HTR-8/SVneo (cell line): ENCODE measurements at regions not wholly inside any gene's neighbourhood (a gene's known extent, or its start where the extent isn't known, plus 50 kb on each side); places are given as distances from the start of the nearest gene placed in this dataset.

Experiments used
- DNase-seq: peaks from one replicate; pipeline ENCODE4 v3.0.0; 2011; ENCODE audit warnings: low spot score, mixed read lengths; ENCODE audit not compliant: insufficient read length
- FAIRE-seq: peaks from 2 replicates; lab custom pipeline; 2011; peaks lifted over from hg19 to GRCh38; lab: Jason Lieb, UNC

DNA sequence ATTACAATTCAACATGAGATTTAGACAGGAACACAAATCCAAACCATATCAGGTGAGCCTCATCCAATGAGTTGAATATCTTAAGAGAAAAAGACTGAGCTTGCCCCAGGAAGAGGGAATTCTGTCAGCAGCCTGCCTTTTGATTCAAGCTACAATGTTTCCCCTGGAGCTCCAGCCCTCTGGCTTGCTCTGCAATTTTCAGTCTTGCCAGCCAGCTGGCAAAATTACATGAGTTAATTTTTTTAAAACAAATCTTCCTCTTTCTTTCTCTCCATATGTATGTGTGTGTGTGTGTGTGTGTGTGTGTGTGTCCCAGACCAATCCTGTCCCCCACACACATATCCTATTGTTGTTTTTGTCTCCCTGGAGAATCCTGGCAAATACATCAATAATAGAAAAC is 313.2 kb downstream of the CDH10 start:
- FAIRE-seq (no peak), DNase-seq (no peak)

DNA sequence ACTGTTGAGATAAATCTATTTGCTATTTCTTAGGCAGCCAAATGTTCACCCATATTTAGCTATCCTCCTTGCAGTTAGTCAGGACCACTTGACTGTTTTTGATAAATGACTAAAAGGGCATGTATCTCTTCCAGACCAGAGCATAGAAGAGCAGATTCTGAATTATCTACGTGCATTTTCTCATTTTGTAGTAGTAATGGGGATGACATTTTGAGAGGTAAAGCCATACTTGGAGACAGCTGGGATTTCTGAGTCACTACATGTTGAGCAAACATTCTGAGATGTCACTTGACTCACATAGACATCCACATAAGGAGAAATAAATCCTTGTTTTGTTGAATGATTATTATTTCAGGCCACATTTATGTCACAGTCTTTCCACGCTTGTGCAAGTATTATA is 297.6 kb downstream of the CDH10 start:
- no peak for FAIRE-seq
- no peak for DNase-seq

GRCh38 chr5:24351285-24351684 is 293.5 kb downstream of the CDH10 start:
- no peak for DNase-seq
- no peak for FAIRE-seq

DNA sequence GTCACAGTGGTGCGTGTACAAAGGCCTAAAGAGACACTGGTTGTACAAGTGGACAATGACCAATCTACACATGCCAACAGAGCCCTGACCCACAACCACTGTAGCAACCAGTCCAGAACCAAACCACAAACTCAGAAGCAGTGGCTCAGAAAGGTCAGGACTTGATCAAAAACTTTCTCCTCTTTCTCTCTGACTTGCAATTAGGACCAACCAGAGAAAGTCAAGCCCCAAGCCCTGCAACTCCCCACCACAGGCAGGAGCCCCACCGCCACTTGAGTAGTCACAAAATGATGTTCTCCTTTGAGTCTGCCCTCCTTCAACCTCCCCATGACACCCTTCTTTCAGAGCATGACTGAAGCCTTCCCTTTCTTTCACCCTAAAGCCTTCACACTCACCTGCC is 291.8 kb downstream of the CDH10 start:
- FAIRE-seq (peak; percentile 42), DNase-seq (no peak)

GRCh38 chr5:24353611-24354010 is 291.2 kb downstream of the CDH10 start:
- FAIRE-seq (no peak), DNase-seq (no peak)

- DNase-seq (no peak), FAIRE-seq (peak; percentile 23)
Measured at GRCh38 chr5:24363789-24364481, 280.8 kb downstream of the CDH10 start.

GRCh38 chr5:24364711-24365110 is 280.1 kb downstream of the CDH10 start:
- no peak for FAIRE-seq
- DNase-seq = no peak

- peak; percentile 4 for FAIRE-seq
- DNase-seq = no peak
Measured at GRCh38 chr5:24365406-24365805, 279.4 kb downstream of the CDH10 start.

DNA sequence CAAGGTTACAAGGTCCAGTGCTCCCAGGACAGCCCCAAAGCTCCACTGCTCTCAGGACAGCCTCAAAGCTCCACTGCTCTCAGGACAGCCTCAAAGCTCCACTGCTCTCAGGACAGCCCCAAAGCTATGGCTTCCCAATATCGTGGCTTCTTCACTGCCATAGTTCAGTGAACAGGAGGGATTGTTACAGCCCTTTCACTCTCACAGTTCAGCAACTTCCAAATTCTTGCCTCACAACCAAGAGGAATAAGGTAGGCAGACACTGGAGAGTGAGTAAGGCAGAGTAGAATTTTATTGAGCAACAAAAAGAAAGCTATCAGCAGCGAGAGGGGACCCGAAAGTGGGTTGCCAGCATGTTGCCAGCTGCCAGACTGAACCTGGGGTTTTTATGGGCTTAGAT is 277.6 kb downstream of the CDH10 start:
- DNase-seq (no peak), FAIRE-seq (no peak)

DNA sequence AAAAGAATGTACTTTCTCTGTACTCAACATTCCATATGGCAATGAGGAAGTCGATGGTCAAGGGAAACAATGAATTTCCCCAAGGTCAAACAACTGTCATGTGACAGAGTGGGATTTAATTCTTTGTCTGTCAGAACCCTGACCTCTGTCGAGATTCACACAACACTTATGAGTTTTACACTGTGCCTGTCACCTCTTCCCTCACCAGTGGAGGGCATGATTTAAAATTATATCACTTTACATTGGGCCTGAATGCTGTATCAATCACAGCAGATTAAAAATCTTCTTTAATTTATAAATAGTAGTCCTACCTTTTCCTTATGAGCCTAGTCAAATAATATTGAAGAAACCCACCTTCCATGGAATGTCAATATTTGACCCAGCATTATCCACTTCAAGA is 276.7 kb downstream of the CDH10 start:
- FAIRE-seq (peak; percentile 82), DNase-seq (no peak)

DNA sequence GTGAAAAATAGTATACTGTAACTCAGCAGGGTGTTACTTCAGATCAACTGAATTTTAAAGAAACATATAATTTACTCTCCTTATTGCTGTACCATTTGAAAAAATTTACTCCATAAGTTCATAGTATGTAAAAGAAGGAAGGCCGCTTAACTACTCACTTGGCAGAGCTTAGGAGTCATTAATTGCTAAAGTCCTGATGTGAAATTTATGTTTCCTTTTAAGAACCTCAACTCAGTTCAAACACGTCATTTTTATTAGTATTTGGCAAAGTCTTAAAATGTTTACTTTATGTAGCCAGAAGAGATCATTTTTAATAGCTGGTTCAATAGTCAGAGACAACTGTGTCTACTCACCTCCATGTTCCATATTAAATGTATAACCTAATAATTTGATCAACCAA is 268.6 kb downstream of the CDH10 start:
- FAIRE-seq = no peak
- no peak for DNase-seq

- DNase-seq (no peak), FAIRE-seq (no peak)
Measured at GRCh38 chr5:24376616-24377015, 268.2 kb downstream of the CDH10 start.

DNA sequence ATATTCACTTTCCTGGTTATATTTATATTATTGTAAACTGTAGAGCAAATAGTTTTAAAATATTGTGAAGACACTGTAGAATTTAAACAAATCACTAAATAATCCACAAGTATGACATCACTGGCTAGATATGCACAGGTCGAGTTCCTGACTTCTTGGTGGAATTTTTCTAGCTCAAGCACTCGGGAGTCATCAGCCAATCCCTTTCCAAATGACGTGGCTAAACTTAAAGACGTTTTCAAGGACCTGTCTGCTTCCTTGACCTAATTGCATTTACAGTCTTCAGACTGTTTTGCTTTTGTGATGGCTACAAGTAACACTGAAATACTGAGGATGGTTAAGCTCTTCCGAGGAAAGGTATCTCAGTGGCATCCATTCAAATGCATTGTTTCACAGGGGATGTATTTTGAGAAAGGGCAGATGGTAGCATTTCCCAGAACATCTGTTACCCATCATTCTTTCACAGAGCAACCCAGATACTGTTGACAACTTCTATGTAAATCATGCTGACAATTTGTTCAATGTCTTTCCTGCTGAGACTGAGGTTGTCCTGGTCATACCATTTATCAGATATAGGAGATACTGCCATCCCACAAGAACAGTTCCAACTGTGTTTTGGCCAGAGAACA is 262.8 kb downstream of the CDH10 start:
- DNase-seq = peak; percentile 38
- FAIRE-seq = peak; percentile 76

DNA sequence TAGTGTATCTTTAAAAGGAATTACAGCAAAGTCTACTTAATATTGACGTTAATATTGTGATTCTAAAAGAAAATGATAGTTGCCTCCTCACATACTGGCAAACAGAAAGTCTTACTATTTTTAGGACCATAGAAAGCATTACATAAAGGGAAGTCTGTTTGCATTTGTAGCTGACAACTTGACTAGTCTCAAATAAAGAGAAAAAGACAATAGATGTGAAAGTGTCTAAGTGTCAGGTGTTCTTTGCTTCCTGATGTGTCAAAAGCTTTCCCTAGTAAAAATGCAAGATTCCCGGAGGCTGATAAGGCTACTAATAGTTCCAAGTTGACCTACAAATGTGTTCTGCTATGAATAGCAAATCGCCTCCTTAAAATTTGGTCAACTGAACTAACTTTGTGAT is 259.7 kb downstream of the CDH10 start:
- FAIRE-seq (no peak), DNase-seq (no peak)

- DNase-seq (no peak), FAIRE-seq (no peak)
Measured at GRCh38 chr5:24385617-24386016, 259.2 kb downstream of the CDH10 start.

DNA sequence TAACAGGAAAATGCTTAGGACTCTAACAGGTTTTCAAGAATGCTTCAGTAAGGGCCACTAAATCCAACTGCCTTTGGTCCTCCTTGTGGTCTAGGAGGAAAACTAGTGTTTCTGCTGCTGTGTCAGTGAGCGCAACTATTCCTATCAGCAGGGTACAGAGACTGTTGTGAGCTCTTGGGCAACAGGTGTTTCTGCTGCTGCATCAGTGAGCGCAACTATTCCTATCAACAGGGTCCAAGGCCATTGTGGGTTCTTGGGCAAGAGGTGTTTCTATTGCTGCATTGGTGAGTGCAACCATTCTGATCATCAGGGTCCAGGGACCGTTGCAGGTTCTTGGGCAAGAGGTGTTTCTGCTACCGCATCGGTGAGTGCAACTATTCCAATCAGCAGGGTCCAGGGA is 256.3 kb downstream of the CDH10 start:
- FAIRE-seq (no peak), DNase-seq (no peak)

GRCh38 chr5:24389968-24390367 is 254.8 kb downstream of the CDH10 start:
- no peak for FAIRE-seq
- no peak for DNase-seq

DNA sequence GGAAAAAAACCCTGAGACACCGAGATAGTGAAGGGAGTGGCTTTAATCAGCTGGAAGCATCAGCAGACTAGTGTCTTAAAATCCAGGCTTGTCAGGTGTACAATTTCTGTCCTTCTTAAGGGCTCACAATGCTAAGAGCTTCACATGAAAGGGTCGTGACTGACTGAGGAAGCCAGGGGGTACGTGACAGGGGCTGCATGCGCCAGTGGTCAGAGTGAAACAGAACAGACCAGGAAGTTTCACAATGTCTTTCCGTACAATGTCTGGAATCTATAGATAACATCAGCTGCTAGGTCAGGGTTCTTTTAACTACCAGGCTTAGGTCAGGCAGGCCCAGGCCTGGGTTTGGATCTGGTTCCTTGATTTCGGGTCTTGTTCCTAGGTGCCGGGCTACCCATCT is 253.0 kb downstream of the CDH10 start:
- FAIRE-seq (no peak), DNase-seq (no peak)

- peak; percentile 36 for FAIRE-seq
- no peak for DNase-seq
Measured at GRCh38 chr5:24397601-24398000, 247.2 kb downstream of the CDH10 start.

DNA sequence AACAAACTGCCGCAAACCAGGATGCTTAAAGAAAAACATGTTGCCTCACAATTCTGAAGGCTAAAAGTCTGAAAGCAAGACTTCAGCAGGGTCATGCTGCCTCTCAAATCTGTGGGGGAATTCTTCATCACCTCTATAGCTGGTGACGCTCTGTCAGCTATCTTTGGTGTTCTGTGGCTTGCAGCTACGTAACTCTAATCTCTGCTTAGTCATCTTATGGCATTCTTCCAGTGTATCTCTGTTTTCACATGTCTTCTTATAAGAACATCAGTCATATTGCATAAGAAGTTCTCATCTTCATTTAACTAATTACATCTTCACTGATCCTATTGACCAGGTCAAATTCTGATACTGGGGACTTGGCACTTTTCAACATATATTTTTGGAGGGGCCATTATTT is 243.0 kb downstream of the CDH10 start:
- FAIRE-seq = peak; percentile 9
- DNase-seq = peak; percentile 54

DNA sequence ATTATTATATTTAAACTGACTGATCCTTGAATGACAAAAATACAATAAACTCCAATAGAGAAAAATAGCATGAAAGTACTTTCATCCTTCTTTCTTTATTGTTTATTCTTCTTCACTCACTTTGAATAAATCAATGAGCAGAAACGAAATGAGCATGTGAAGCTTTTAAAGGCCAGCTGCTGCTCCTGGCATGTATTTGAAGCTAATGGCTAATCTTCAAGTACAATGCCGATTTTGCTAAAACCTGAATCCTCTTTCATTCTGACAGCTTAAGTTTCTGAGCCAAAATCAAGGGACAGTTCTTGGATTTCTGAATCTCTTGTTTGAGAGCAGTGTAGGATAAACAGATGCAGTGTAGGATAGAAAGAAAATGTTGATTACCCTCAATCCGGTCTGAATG is 237.3 kb downstream of the CDH10 start:
- FAIRE-seq (no peak), DNase-seq (no peak)

DNA sequence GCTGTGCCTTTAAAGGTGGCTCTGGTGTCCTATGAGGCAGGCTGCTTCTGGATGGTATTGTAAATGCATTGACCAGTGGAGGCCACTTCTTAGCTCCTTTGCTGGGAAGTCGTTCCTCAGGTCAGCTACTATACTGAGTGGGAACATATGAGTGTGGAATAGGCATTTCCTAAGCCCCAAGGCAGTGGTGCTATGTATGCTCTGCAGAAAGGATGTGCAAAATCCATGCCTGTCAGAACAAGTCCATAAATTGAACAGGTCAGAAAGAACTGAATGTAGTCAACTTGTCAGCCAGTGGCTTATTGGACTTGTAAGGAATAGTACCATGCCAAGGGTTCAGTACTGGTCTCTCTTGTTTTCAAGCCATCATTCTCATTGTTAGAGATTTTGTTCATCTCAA is 216.4 kb downstream of the CDH10 start:
- DNase-seq (no peak), FAIRE-seq (peak; percentile 80)
